ENCODE measurements at regions not wholly inside any gene's neighbourhood (a gene's known extent, or its start where the extent isn't known, plus 50 kb on each side); places are given as distances from the start of the nearest gene placed in this dataset.
"Not testable (repeated sequence)": the region's sequence is repeated elsewhere in the genome, so short reads cannot be mapped to it uniquely, and the experiment has no call there.

GRCh38 chr7:104272767-104273384, 55.5 kb upstream of the LHFPL3 start:
- H3F3A ChIP-seq (ENCODE audit: insufficient read depth, low read depth) = no peaks in the 10 kb centered on the region
- H3K79me2 ChIP-seq (ENCODE audit: low read depth) = no peaks in the 10 kb centered on the region
- intact Hi-C loops (cut with micrococcal nuclease; ENCODE audit: unreplicated experiment) = no loop called here
- H3K9me3 ChIP-seq (ENCODE audit: insufficient read depth, low read depth) = no peaks in the 10 kb centered on the region
- no peak overlapping the region for H3K27ac ChIP-seq
- no peak overlapping the region for H3K4me2 ChIP-seq
- no peaks in the 10 kb centered on the region for H3K36me3 ChIP-seq (ENCODE audit: low read depth)
- POLR2A ChIA-PET (ENCODE audit: unreplicated experiment) = no interaction called here
- no peak overlapping the region for H2AFZ ChIP-seq
- no peaks in the 10 kb centered on the region for H4K20me1 ChIP-seq (ENCODE audit: insufficient read depth)
- H3K4me3 ChIP-seq = no peak overlapping the region
- TF ChIP-seq EZH2 (IDR thresholded peaks at IDR 0.05; ENCODE audit: low read depth) (no peak), CTCF (conservative IDR thresholded peaks at IDR 0.05) (peak; percentile 63)
- peaks cover 8% of the 10 kb centered on the region; the same call in 1 of the 2 replicates for H3K27me3 ChIP-seq (ENCODE audit: insufficient read depth, low read depth)
- BruUV-seq (replicated peaks) = no TSS peak
- H3K9me2 ChIP-seq (ENCODE audit: insufficient read depth) = no peaks in the 10 kb centered on the region
- H3K4me1 ChIP-seq (replicated peaks; ENCODE audit: insufficient read depth) = no peaks in the 10 kb centered on the region
- no peak for DNase-seq
- CTCF ChIA-PET = no interaction called here

- Histone ChIP-seq H3K36me3 (ENCODE audit: low read depth) (no peaks in the 10 kb centered on the region), H2AFZ (no peak overlapping the region), H3K27ac (no peak overlapping the region), H4K20me1 (ENCODE audit: insufficient read depth) (no peaks in the 10 kb centered on the region), H3K79me2 (ENCODE audit: low read depth) (no peaks in the 10 kb centered on the region), H3K9me3 (ENCODE audit: insufficient read depth, low read depth) (no peaks in the 10 kb centered on the region), H3F3A (ENCODE audit: insufficient read depth, low read depth) (no peaks in the 10 kb centered on the region), H3K9me2 (ENCODE audit: insufficient read depth) (no peaks in the 10 kb centered on the region), H3K27me3 (ENCODE audit: insufficient read depth, low read depth) (peaks cover 8% of the 10 kb centered on the region; the same call in 1 of the 2 replicates), H3K4me3 (no peak overlapping the region), H3K4me1 (replicated peaks; ENCODE audit: insufficient read depth) (no peaks in the 10 kb centered on the region), H3K4me2 (no peak overlapping the region)
- POLR2A ChIA-PET (ENCODE audit: unreplicated experiment) = no interaction called here
- no TSS peak for BruUV-seq (replicated peaks)
- no peak for DNase-seq
- TF ChIP-seq CTCF (conservative IDR thresholded peaks at IDR 0.05) (no peak), EZH2 (IDR thresholded peaks at IDR 0.05; ENCODE audit: low read depth) (no peak)
- CTCF ChIA-PET = no interaction called here
- intact Hi-C loops (cut with micrococcal nuclease; ENCODE audit: unreplicated experiment) = no loop called here
These were observed 52.5 kb upstream of the LHFPL3 start for GRCh38 chr7:104275900-104276299.

GRCh38 chr7:104276730-104277129, 51.7 kb upstream of the LHFPL3 start:
- H3F3A ChIP-seq (ENCODE audit: insufficient read depth, low read depth); H4K20me1 ChIP-seq (ENCODE audit: insufficient read depth); intact Hi-C loops (cut with micrococcal nuclease; ENCODE audit: unreplicated experiment); H3K9me3 ChIP-seq (ENCODE audit: insufficient read depth, low read depth); BruUV-seq (replicated peaks); POLR2A ChIA-PET (ENCODE audit: unreplicated experiment); H2AFZ ChIP-seq; H3K27me3 ChIP-seq (ENCODE audit: insufficient read depth, low read depth); H3K36me3 ChIP-seq (ENCODE audit: low read depth); H3K4me3 ChIP-seq; H3K9me2 ChIP-seq (ENCODE audit: insufficient read depth); CTCF ChIA-PET; DNase-seq; H3K27ac ChIP-seq; H3K4me1 ChIP-seq (replicated peaks; ENCODE audit: insufficient read depth); H3K79me2 ChIP-seq (ENCODE audit: low read depth); H3K4me2 ChIP-seq: not testable (repeated sequence)

All from PC-9 (cell line).